GM12878 (cell line): ENCODE measurements at regions not wholly inside any gene's neighbourhood (a gene's known extent, or its start where the extent isn't known, plus 50 kb on each side); places are given as distances from the start of the nearest gene placed in this dataset.

ENCODE experiments used
- ATAC-seq: fragments of 200-7000 bp; cut with Tn5 transposase; 3 replicates; pipeline ENCODE4 v1.9.1; 2020; ENCODE audit warnings: mild to moderate bottlenecking, moderate library complexity
- BruUV-seq: library from RNA; stranded (reverse); fragments of 400-500 nt; replicated peaks from 2 replicates; lab custom pipeline; 2021; lab: Mats Ljungman, UMichigan
- CTCF ChIA-PET: fragments of 300-600 bp; sonication (Branson Sonifier 250); formaldehyde crosslinking; extraction: SDS; loops from one replicate; lab custom pipeline; 2021; ENCODE audit warnings: inconsistent platforms; lab: Yijun Ruan, JAX
- POLR2A ChIA-PET: fragments of 350-600 bp; formaldehyde crosslinking; extraction: SDS; loops from one replicate; lab custom pipeline; 2021; ENCODE audit warnings: inconsistent platforms; lab: Charles Lee
- RAD21 ChIA-PET: fragments of 300-600 bp; sonication (Branson Sonifier 250); formaldehyde crosslinking; loops from one replicate; lab custom pipeline; 2023; ENCODE audit warnings: antibody characterized with exemption; ENCODE audit not compliant: unreplicated experiment; lab: Charles Lee
- SMC1A ChIA-PET: fragments of 300-600 bp; sonication (Branson Sonifier 250); formaldehyde crosslinking; loops from one replicate; lab custom pipeline; 2023; ENCODE audit not compliant: unreplicated experiment, uncharacterized antibody; lab: Charles Lee
- DNase-seq: peaks from one replicate; pipeline ENCODE4 v3.0.0-alpha.2; 2011; ENCODE audit warnings: low read depth, low spot score
- FAIRE-seq: peaks from 3 replicates; lab custom pipeline; 2011; peaks lifted over from hg19 to GRCh38; lab: Jason Lieb, UNC
- H2AFZ ChIP-seq: 2 replicates; pipeline ENCODE4 v1.6.0; 2011; ENCODE audit warnings: low read depth, low read length, control low read depth; ENCODE audit not compliant: control insufficient read depth
- H3K27ac ChIP-seq: 2 replicates; pipeline ENCODE4 v1.5.1; 2011; ENCODE audit warnings: control low read depth; ENCODE audit not compliant: control insufficient read depth, insufficient read depth
- H3K27me3 ChIP-seq, 2 experiments: replicated peaks in 1 of 2; 2 replicates each; pipeline versions ENCODE4 v1.6.0 to v1.6.1; 2011; ENCODE audit warnings: low read length in 1 of 2; ENCODE audit not compliant: control insufficient read depth in 2 of 2, insufficient read depth in 2 of 2
- H3K36me3 ChIP-seq, 2 experiments: 2 replicates each; pipeline ENCODE4 v1.5.1; 2011; ENCODE audit warnings: low read length in 1 of 2; ENCODE audit not compliant: control insufficient read depth in 2 of 2, insufficient read depth in 2 of 2
- H3K4me1 ChIP-seq: 2 replicates; pipeline ENCODE4 v1.6.1; 2011; ENCODE audit warnings: mild to moderate bottlenecking, low read length, moderate library complexity, mixed read lengths; ENCODE audit not compliant: control insufficient read depth, insufficient read depth
- H3K4me2 ChIP-seq: 2 replicates; pipeline ENCODE4 v1.6.0; 2011; ENCODE audit warnings: control low read depth; ENCODE audit not compliant: control insufficient read depth, insufficient read depth
- H3K4me3 ChIP-seq: fragments of 200-600 bp; sonication (generic); 2 replicates; pipeline ENCODE4 v1.5.1; 2016
- H3K79me2 ChIP-seq: 2 replicates; pipeline ENCODE4 v1.6.0; 2011; ENCODE audit warnings: low read length; ENCODE audit not compliant: control insufficient read depth, insufficient read depth
- H3K9ac ChIP-seq: 2 replicates; pipeline ENCODE4 v1.8.0; 2011; ENCODE audit warnings: low read length, control low read depth, mixed read lengths; ENCODE audit not compliant: control insufficient read depth, insufficient read depth
- H3K9me3 ChIP-seq: replicated peaks from 3 replicates; pipeline ENCODE4 v1.5.1; 2011; ENCODE audit warnings: mild to moderate bottlenecking, low read length; ENCODE audit not compliant: control insufficient read depth, insufficient read depth
- H4K20me1 ChIP-seq: 2 replicates; pipeline ENCODE4 v1.6.0; 2011; ENCODE audit not compliant: control insufficient read depth, insufficient read depth
- EP300 ChIP-seq, 2 experiments: fragments of 150-350 bp in 1 of 2; IDR thresholded peaks; 2 replicates each; pipeline ENCODE4 v1.6.1; 2011 to 2012; ENCODE audit warnings: low read depth in 2 of 2, low read length in 2 of 2, borderline replicate concordance in 1 of 2, improper control_type of control experiment in 1 of 2, inconsistent platforms in 1 of 2; ENCODE audit not compliant: control insufficient read depth in 1 of 2
- HDAC6 ChIP-seq: fragments of 200-600 bp; sonication (generic); IDR thresholded peaks from one replicate; pipeline ENCODE4 v1.8.0; 2017; ENCODE audit warnings: antibody characterized with exemption; ENCODE audit not compliant: unreplicated experiment
- HDGF ChIP-seq: fragments of 450-650 bp; IDR thresholded peaks from 2 replicates; pipeline ENCODE4 v1.6.1; 2016; ENCODE audit warnings: antibody characterized with exemption
- KDM1A ChIP-seq: fragments of 200-600 bp; sonication (generic); IDR thresholded peaks from 2 replicates; pipeline ENCODE4 v1.6.1; 2016; ENCODE audit warnings: borderline replicate concordance
- NFXL1 ChIP-seq: fragments of 450-650 bp; IDR thresholded peaks from 2 replicates; pipeline ENCODE4 v1.6.1; 2017; ENCODE audit warnings: antibody characterized with exemption, mild to moderate bottlenecking, borderline replicate concordance
- PAX5 ChIP-seq: IDR thresholded peaks from 2 replicates; pipeline ENCODE4 v1.6.1; 2011; ENCODE audit warnings: low read depth, low read length, borderline replicate concordance
- TCF7 ChIP-seq: IDR thresholded peaks from 2 replicates; pipeline ENCODE4 v1.6.1; 2014; ENCODE audit warnings: antibody characterized with exemption, borderline replicate concordance
- WRNIP1 ChIP-seq: IDR thresholded peaks from 2 replicates; pipeline ENCODE4 v1.6.1; 2011; ENCODE audit warnings: low read depth, low read length, improper control_type of control experiment, borderline replicate concordance
- ZNF207 ChIP-seq: fragments of 450-650 bp; IDR thresholded peaks from 2 replicates; pipeline ENCODE4 v1.6.1; 2014; ENCODE audit warnings: antibody characterized with exemption, mild to moderate bottlenecking, borderline replicate concordance
- ZNF217 ChIP-seq: fragments of 450-650 bp; IDR thresholded peaks from 2 replicates; pipeline ENCODE4 v1.6.1; 2017; ENCODE audit warnings: antibody characterized with exemption, mild to moderate bottlenecking
- ZNF274 ChIP-seq: IDR thresholded peaks from one replicate; pipeline ENCODE4 v1.8.0; 2011; ENCODE audit not compliant: insufficient read length, insufficient read depth
- WGBS: methylation state at CpG from one replicate; pipeline ENCODE4 v1.1.6; 2016; ENCODE audit warnings: low lambda C conversion rate; ENCODE audit not compliant: insufficient replicate concordance, insufficient coverage; ENCODE audit errors: missing lambda C conversion rate; 5-methylcytosine and 5-hydroxymethylcytosine counted together
- in situ Hi-C: fragments of 300-500 bp; cut with MboI; formaldehyde crosslinking; loops from 9 replicates; pipeline ENCODE4 v1.14.3; 2018; ENCODE audit warnings: mixed read lengths
- intact Hi-C: fragments of 100-400 bp; cut with micrococcal nuclease; formaldehyde crosslinking; loops from one replicate; pipeline ENCODE4 v1.14.2; 2022; ENCODE audit not compliant: unreplicated experiment
- TF ChIP-seq, protein P1 (sequence below): fragments of 450-650 bp; IDR thresholded peaks from 2 replicates; pipeline ENCODE4 v1.6.1; 2017; ENCODE audit warnings: mild to moderate bottlenecking, moderate library complexity

DNA sequence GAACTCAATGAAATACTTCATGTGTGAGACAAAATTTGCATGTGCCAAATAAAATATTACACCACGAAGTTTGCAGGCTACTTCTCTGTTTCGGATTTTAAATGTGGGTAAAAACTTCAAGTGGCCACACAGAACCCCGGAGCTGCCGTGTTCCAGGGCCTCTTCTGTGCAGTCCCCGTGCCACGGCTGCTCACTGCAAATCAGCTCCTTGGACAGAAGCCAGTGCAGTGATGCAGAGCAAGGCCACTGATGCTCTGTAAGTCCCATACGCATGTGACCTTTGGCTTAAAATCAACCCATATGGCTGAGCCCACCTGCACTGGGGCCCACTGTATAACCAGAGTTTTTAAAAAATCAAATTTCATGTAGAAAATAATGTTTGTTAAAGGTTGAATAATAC lies 1309.4 kb downstream of the TBC1D22A start:
- no peak overlapping the region for H3K4me2 ChIP-seq
- no peak overlapping the region for H3K4me3 ChIP-seq
- H2AFZ ChIP-seq, result no peak overlapping the region
- H3K27ac ChIP-seq, result no peak overlapping the region
- H3K9me3 ChIP-seq, result no peaks in the 10 kb centered on the region; the same call in 2 of the 3 replicates
- H4K20me1 ChIP-seq, result no peaks in the 10 kb centered on the region
- no peak overlapping the region for H3K9ac ChIP-seq
- BruUV-seq, result no TSS peak
- POLR2A ChIA-PET, result no interaction called here
- no peaks in the 10 kb centered on the region for H3K36me3 ChIP-seq
- FAIRE-seq, result no peak
- RAD21 ChIA-PET, result interaction anchor here (0.6 kb wide), 1 partner anchor 101 kb away, joined by 3 read pairs; no protein-coding TSS in a partner anchor
- CTCF ChIA-PET, result no interaction called here
- peaks cover 11% of the 10 kb centered on the region for H3K4me1 ChIP-seq
- DNase-seq, result peak; percentile 39
- intact Hi-C loops (no loop called here), in situ Hi-C loops (no loop called here)
- SMC1A ChIA-PET, result no interaction called here
- H3K79me2 ChIP-seq, result no peaks in the 10 kb centered on the region
- H3K27me3 ChIP-seq, result no peaks in the 10 kb centered on the region; a peak in 1 of 4 replicates
- peak; percentile 89 for ATAC-seq
- WGBS, result 4% methylated on average over 7 of the region's 7 CpGs
- TF ChIP-seq EP300 (IDR thresholded peaks at IDR 0.05; ENCODE audit: borderline replicate concordance in 1 of 2, control insufficient read depth in 1 of 2, low read depth in 2 of 2, low read length in 2 of 2) (no peak), ZNF207 (no peak), ZNF217 (no peak), HDGF (no peak), WRNIP1 (no peak), PAX5 (no peak), TCF7 (no peak), ZNF274 (no peak)

DNA sequence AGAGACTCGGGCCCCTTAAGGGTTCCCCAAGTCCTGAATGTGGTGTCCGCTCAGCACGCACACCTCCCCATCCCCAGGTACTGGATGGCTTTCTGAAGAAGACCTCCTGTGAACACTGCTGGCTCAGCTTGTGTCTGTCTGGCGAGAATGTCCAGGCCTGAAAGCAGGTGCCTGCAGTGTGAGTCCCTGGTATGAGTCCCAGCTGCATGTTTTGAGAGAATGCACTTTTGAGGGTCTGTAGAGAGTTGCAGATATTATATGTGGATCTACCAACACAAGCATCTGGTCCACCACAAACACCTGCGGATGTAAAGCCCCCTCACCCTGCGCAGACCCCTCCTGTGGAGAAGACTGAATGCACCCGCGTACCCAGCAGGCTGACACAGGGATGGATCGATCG lies 1308.9 kb downstream of the TBC1D22A start:
- Histone ChIP-seq H3K27me3 (no peaks in the 10 kb centered on the region; a peak in 1 of 4 replicates), H3K4me2 (no peak overlapping the region), H4K20me1 (no peaks in the 10 kb centered on the region), H3K27ac (no peak overlapping the region), H3K79me2 (no peaks in the 10 kb centered on the region), H3K9ac (no peak overlapping the region), H3K4me1 (peaks cover 11% of the 10 kb centered on the region), H3K36me3 (no peaks in the 10 kb centered on the region), H2AFZ (no peak overlapping the region), H3K4me3 (no peak overlapping the region), H3K9me3 (no peaks in the 10 kb centered on the region; the same call in 2 of the 3 replicates)
- ChIA-PET POLR2A (no interaction called here), CTCF (no interaction called here), RAD21 (interaction anchor here (0.6 kb wide), 1 partner anchor 102 kb away, joined by 3 read pairs; no protein-coding TSS in a partner anchor), SMC1A (no interaction called here)
- no peak for FAIRE-seq
- intact Hi-C loops, result no loop called here
- no peak for DNase-seq
- no peak for ATAC-seq
- no TSS peak for BruUV-seq
- 82% methylated on average over 10 of the region's 10 CpGs for WGBS
- in situ Hi-C loops, result no loop called here
- TF ChIP-seq KDM1A (no peak), NFXL1 (no peak), ZNF274 (no peak), HDAC6 (no peak)
- TF ChIP-seq, protein P1, sequence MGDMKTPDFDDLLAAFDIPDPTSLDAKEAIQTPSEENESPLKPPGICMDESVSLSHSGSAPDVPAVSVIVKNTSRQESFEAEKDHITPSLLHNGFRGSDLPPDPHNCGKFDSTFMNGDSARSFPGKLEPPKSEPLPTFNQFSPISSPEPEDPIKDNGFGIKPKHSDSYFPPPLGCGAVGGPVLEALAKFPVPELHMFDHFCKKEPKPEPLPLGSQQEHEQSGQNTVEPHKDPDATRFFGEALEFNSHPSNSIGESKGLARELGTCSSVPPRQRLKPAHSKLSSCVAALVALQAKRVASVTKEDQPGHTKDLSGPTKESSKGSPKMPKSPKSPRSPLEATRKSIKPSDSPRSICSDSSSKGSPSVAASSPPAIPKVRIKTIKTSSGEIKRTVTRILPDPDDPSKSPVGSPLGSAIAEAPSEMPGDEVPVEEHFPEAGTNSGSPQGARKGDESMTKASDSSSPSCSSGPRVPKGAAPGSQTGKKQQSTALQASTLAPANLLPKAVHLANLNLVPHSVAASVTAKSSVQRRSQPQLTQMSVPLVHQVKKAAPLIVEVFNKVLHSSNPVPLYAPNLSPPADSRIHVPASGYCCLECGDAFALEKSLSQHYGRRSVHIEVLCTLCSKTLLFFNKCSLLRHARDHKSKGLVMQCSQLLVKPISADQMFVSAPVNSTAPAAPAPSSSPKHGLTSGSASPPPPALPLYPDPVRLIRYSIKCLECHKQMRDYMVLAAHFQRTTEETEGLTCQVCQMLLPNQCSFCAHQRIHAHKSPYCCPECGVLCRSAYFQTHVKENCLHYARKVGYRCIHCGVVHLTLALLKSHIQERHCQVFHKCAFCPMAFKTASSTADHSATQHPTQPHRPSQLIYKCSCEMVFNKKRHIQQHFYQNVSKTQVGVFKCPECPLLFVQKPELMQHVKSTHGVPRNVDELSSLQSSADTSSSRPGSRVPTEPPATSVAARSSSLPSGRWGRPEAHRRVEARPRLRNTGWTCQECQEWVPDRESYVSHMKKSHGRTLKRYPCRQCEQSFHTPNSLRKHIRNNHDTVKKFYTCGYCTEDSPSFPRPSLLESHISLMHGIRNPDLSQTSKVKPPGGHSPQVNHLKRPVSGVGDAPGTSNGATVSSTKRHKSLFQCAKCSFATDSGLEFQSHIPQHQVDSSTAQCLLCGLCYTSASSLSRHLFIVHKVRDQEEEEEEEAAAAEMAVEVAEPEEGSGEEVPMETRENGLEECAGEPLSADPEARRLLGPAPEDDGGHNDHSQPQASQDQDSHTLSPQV, result no peak
